Epithelial cell of proximal tubule (primary cell): ENCODE measurements at regions not wholly inside any gene's neighbourhood (a gene's known extent, or its start where the extent isn't known, plus 50 kb on each side); places are given as distances from the start of the nearest gene placed in this dataset.

Source experiments
- DNase-seq: peaks from one replicate; pipeline ENCODE4 v3.0.0-alpha.2; 2011; ENCODE audit warnings: low read depth
- H3K4me3 ChIP-seq: 2 replicates; pipeline ENCODE4 v1.5.1; 2011; ENCODE audit warnings: low read depth, mild to moderate bottlenecking, low read length
- CTCF ChIP-seq: conservative IDR thresholded peaks from 2 replicates; pipeline ENCODE4 v1.5.1; 2012; ENCODE audit warnings: low read depth, mild to moderate bottlenecking, low read length

DNA sequence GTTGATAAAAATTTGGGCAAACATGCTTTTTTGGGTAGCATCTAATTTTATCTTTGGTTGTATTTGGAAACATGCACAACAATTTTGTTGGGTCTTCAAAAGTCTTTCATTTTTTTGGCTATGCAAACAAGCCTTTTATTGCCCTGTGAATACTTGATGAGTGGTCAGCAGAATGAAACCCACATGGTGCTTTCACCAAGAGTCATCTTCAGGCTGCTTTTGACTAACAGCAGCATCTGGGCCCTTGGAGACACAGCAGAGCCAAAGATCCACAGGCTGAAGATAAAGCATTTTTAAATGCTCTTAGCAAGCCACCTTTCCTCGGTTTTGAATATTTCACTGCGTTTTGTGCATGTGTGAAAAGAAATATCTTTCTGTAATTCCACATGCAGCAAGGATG lies 154.9 kb downstream of the FGF9 start:
- no peak overlapping the region for H3K4me3 ChIP-seq
- DNase-seq, result no peak
- TF ChIP-seq CTCF, result no peak

GRCh38 chr13:21826214-21827015 lies 155.5 kb downstream of the FGF9 start:
- DNase-seq, result no peak
- no peak for TF ChIP-seq CTCF

DNA sequence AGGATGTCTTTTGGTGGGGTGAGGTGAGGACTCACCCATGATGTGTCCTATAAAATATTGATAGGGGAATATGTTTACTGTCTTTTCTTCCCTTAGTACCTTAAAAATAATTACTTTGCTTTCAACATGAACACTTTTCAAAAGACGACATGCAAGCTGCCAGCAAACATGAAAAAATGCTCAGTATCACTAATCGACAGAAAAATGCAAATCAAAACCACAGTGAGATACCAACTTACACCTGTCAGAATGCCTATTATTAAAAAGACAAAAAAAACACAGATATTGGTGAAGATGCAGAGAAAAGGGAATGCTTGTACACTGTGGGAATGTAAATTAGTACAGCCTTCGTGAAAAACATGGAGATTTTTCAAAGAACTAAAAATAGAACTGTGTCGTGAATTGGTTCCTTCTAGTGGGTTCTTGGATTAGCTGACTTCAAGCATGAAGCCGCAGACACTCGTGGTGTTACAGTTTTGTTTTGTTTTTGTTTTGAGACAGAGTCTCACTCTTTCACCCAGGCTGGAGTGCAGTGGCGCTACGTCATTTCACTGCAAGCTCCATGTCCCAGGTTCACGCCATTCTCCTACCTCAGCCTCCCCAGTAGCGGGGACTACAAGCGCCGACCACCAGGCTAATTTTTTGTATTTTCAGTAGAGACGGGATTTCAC lies 160.9 kb downstream of the FGF9 start:
- DNase-seq, result no peak
- no peak overlapping the region for H3K4me3 ChIP-seq
- TF ChIP-seq CTCF, result no peak

More at GRCh38 chr13:21826214-21827015, 155.5 kb downstream of the FGF9 start:
- H3K4me3 ChIP-seq, result no peak overlapping the region

GRCh38 chr13:21833921-21834320 lies 163.0 kb downstream of the FGF9 start:
- no peak for TF ChIP-seq CTCF
- no peak overlapping the region for H3K4me3 ChIP-seq
- no peak for DNase-seq

DNA sequence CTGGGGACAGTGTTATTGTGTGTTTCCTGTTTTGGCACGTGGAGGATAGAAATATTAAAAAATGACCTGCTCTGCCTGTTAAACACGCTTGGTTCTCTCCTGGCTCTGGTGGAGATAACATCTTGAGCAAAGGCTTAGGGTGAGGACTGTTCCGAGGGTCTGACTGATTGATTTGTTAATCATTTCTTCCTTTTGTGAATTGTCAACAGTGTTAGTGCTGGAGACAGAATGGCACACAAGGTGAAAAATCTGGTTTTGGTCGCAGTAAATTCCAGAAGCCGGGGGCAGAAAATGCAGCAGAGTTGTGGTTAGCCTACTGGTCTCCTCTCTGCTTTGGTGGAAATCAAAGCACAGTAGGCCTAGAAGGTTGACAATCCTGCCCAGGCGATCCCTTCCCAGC lies 163.6 kb downstream of the FGF9 start:
- no peak overlapping the region for H3K4me3 ChIP-seq
- DNase-seq, result no peak
- TF ChIP-seq CTCF, result no peak

- no peak for DNase-seq
- no peak overlapping the region for H3K4me3 ChIP-seq
- TF ChIP-seq CTCF, result no peak
Measured at GRCh38 chr13:21837288-21837687, 166.4 kb downstream of the FGF9 start.
